PC-9 (cell line): ENCODE measurements at regions not wholly inside any gene's neighbourhood (a gene's known extent, or its start where the extent isn't known, plus 50 kb on each side); places are given as distances from the start of the nearest gene placed in this dataset.

Experiments
- CTCF ChIP-seq: fragments of 200-600 bp; sonication (generic); conservative IDR thresholded peaks from 2 replicates; pipeline ENCODE4 v1.6.1; 2017; ENCODE audit warnings: mixed run types, antibody characterized with exemption, mild to moderate bottlenecking, moderate library complexity
- EZH2 ChIP-seq: fragments of 200-600 bp; sonication (generic); IDR thresholded peaks from 2 replicates; pipeline ENCODE4 v1.8.0; 2017; ENCODE audit warnings: antibody characterized with exemption, low read depth

GRCh38 chr2:223481486-223481885 is 120.7 kb downstream of the SCG2 start:
- TF ChIP-seq CTCF (no peak), EZH2 (no peak)
